Islet precursor cell (in vitro differentiated cells): ENCODE measurements at regions not wholly inside any gene's neighbourhood (a gene's known extent, or its start where the extent isn't known, plus 50 kb on each side); places are given as distances from the start of the nearest gene placed in this dataset.
"Not testable (repeated sequence)": the region's sequence is repeated elsewhere in the genome, so short reads cannot be mapped to it uniquely, and the experiment has no call there.

Source experiments
- DNase-seq: peaks from one replicate; pipeline ENCODE4 v3.0.0-alpha.2; 2018

GRCh38 chr6:115214283-115214682 lies 846.4 kb downstream of the FRK start:
- no peak for DNase-seq

GRCh38 chr6:115203381-115203780 lies 857.3 kb downstream of the FRK start:
- no peak for DNase-seq

GRCh38 chr6:115194981-115195638 lies 852.3 kb upstream of the HS3ST5 start:
- no peak for DNase-seq

- DNase-seq, result no peak
Measured at GRCh38 chr6:115191989-115192388, 849.2 kb upstream of the HS3ST5 start.

GRCh38 chr6:115190534-115190933 lies 847.7 kb upstream of the HS3ST5 start:
- no peak for DNase-seq

- DNase-seq, result not testable (repeated sequence)
Measured at GRCh38 chr6:115175456-115175855, 832.6 kb upstream of the HS3ST5 start.

GRCh38 chr6:115165912-115166311 lies 823.1 kb upstream of the HS3ST5 start:
- DNase-seq, result peak; percentile 52

- no peak for DNase-seq
Measured at GRCh38 chr6:115159733-115160132, 816.9 kb upstream of the HS3ST5 start.

- DNase-seq, result no peak
Measured at GRCh38 chr6:115137910-115138309, 795.1 kb upstream of the HS3ST5 start.

GRCh38 chr6:115133790-115134189 lies 791.0 kb upstream of the HS3ST5 start:
- no peak for DNase-seq

- no peak for DNase-seq
Measured at GRCh38 chr6:115131709-115132490, 789.1 kb upstream of the HS3ST5 start.

- not testable (repeated sequence) for DNase-seq
Measured at GRCh38 chr6:115121513-115121912, 778.7 kb upstream of the HS3ST5 start.

GRCh38 chr6:115120391-115120790 lies 777.6 kb upstream of the HS3ST5 start:
- no peak for DNase-seq

GRCh38 chr6:115091461-115091860 lies 748.6 kb upstream of the HS3ST5 start:
- DNase-seq, result no peak

- no peak for DNase-seq
Measured at GRCh38 chr6:115078555-115078954, 735.7 kb upstream of the HS3ST5 start.

GRCh38 chr6:115071962-115072361 lies 729.1 kb upstream of the HS3ST5 start:
- no peak for DNase-seq

GRCh38 chr6:115067690-115068447 lies 725.0 kb upstream of the HS3ST5 start:
- DNase-seq, result peak; percentile 71

- DNase-seq, result no peak
Measured at GRCh38 chr6:115064680-115065079, 721.9 kb upstream of the HS3ST5 start.

GRCh38 chr6:115060581-115060980 lies 717.8 kb upstream of the HS3ST5 start:
- no peak for DNase-seq

- no peak for DNase-seq
Measured at GRCh38 chr6:115058414-115059211, 715.8 kb upstream of the HS3ST5 start.

GRCh38 chr6:115055579-115055978 lies 712.8 kb upstream of the HS3ST5 start:
- no peak for DNase-seq

- DNase-seq, result not testable (repeated sequence)
Measured at GRCh38 chr6:115054242-115054641, 711.4 kb upstream of the HS3ST5 start.
